Choroid plexus epithelial cell (primary cell): ENCODE measurements at regions not wholly inside any gene's neighbourhood (a gene's known extent, or its start where the extent isn't known, plus 50 kb on each side); places are given as distances from the start of the nearest gene placed in this dataset.
"Not testable (repeated sequence)": the region's sequence is repeated elsewhere in the genome, so short reads cannot be mapped to it uniquely, and the experiment has no call there.

Source experiments
- DNase-seq: peaks from one replicate; pipeline ENCODE4 v3.0.0-alpha.2; 2010; ENCODE audit warnings: low read depth
- H3K4me3 ChIP-seq: 2 replicates; pipeline ENCODE4 v1.5.1; 2011; ENCODE audit warnings: low read depth, mild to moderate bottlenecking, control low read depth, low read length, moderate library complexity
- TF ChIP-seq, protein P1 (sequence below): conservative IDR thresholded peaks from 2 replicates; pipeline ENCODE4 v1.5.1; 2011; ENCODE audit warnings: low read depth, mild to moderate bottlenecking, control low read depth, inconsistent platforms, low read length, moderate library complexity

DNA sequence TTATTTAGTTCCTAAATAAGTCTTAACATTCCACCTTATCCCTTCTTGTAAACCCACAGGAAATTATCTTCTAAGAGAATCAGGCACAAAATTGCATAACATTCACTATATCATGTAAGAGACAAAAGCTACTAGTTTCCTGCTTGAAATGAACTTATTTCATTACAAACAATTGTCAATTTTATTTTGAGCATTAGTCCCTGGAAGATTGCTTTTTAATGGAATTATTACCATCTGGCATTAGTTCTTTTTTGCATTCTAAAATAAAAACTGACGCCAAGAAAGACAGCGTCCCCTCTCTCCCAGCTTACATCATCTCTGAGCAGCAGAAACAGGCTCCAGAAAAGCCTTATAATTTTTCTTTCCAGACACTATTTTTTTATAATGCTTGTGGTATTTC is 121.8 kb downstream of the NOC3L start:
- no peak for DNase-seq

DNA sequence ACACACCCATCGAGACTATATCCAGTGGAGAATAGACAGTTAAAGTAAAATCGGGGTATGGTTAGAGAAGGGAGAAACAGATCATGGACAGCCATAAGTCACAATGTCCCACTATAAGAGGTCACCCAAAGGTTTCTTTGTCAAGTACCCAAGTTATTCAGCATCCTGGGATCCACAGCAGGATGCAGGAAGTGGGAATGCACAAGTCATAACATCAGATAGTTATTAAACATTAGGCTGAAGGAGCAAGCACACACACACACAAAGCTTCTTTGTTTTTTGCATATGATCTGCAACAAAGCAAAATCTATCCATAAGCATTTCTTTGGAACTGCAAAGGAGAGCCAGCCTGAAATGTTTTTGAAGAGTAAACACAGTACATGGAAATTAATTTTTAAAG is 111.6 kb downstream of the NOC3L start:
- TF ChIP-seq, protein P1, sequence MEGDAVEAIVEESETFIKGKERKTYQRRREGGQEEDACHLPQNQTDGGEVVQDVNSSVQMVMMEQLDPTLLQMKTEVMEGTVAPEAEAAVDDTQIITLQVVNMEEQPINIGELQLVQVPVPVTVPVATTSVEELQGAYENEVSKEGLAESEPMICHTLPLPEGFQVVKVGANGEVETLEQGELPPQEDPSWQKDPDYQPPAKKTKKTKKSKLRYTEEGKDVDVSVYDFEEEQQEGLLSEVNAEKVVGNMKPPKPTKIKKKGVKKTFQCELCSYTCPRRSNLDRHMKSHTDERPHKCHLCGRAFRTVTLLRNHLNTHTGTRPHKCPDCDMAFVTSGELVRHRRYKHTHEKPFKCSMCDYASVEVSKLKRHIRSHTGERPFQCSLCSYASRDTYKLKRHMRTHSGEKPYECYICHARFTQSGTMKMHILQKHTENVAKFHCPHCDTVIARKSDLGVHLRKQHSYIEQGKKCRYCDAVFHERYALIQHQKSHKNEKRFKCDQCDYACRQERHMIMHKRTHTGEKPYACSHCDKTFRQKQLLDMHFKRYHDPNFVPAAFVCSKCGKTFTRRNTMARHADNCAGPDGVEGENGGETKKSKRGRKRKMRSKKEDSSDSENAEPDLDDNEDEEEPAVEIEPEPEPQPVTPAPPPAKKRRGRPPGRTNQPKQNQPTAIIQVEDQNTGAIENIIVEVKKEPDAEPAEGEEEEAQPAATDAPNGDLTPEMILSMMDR = no peak
- no peak for DNase-seq

More for the DNA sequence above, 121.8 kb downstream of the NOC3L start:
- no peak overlapping the region for H3K4me3 ChIP-seq
- TF ChIP-seq, protein P1 = no peak

GRCh38 chr10:94251568-94251967 is 111.2 kb downstream of the NOC3L start:
- TF ChIP-seq, protein P1 = no peak
- no peak overlapping the region for H3K4me3 ChIP-seq
- DNase-seq = no peak

More for the DNA sequence above, 111.6 kb downstream of the NOC3L start:
- no peak overlapping the region for H3K4me3 ChIP-seq

- DNase-seq, H3K4me3 ChIP-seq: not testable (repeated sequence)
Observed at GRCh38 chr10:94257407-94257806, 105.3 kb downstream of the NOC3L start.

GRCh38 chr10:94260455-94260854 is 102.3 kb downstream of the NOC3L start:
- TF ChIP-seq, protein P1 = no peak
- no peak for DNase-seq

DNA sequence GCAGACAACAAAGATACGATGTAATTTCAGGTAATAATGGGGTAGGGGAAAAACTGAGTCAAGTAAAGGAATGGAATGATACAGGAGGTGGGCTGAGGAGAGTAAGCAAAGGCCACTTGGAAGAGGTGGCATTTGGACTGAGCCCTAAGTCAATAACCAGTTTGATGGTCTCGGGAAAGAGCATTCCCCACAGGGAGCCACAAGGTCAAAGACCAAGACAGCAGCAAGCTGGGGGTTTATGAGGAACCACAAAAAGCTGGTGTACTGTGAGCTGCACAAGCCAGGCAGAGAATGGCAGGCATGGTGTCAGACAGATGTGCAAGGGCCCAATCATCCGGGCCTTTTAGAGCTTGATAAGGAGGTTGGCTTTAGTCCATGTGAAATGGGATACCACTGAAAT is 98.7 kb downstream of the NOC3L start:
- peak; percentile 28 for DNase-seq
- TF ChIP-seq, protein P1 = no peak

More at GRCh38 chr10:94260455-94260854, 102.3 kb downstream of the NOC3L start:
- H3K4me3 ChIP-seq = no peak overlapping the region

GRCh38 chr10:94266091-94266490 is 96.6 kb downstream of the NOC3L start:
- TF ChIP-seq, protein P1 = no peak
- no peak overlapping the region for H3K4me3 ChIP-seq
- DNase-seq = no peak

More for the DNA sequence above, 98.7 kb downstream of the NOC3L start:
- no peak overlapping the region for H3K4me3 ChIP-seq
